ENCODE measurements at regions not wholly inside any gene's neighbourhood (a gene's known extent, or its start where the extent isn't known, plus 50 kb on each side); places are given as distances from the start of the nearest gene placed in this dataset.

GRCh38 chr6:90460051-90460450 is 126.8 kb downstream of the MAP3K7 start:
- Histone ChIP-seq H3K27ac (replicated peaks) (no peak overlapping the region), H3K4me3 (replicated peaks; ENCODE audit: insufficient read depth, low read length) (no peak overlapping the region), H3K27me3 (ENCODE audit: insufficient read depth, poor library complexity, severe bottlenecking) (no peaks in the 10 kb centered on the region)
- TF ChIP-seq GABPA (IDR thresholded peaks at IDR 0.05; ENCODE audit: low read depth) (no peak), CTCF (IDR thresholded peaks at IDR 0.05; ENCODE audit: insufficient read depth, low read length) (no peak), POLR2AphosphoS5 (IDR thresholded peaks at IDR 0.05; ENCODE audit: low read depth) (no peak), SPI1 (IDR thresholded peaks at IDR 0.05; ENCODE audit: borderline replicate concordance, low read depth) (no peak), REST (IDR thresholded peaks at IDR 0.05; ENCODE audit: insufficient replicate concordance, low read depth) (no peak)
- no peak for DNase-seq (ENCODE audit: low read depth in 1 of 2, low spot score in 1 of 2)

GRCh38 chr6:90459225-90459758 is 127.6 kb downstream of the MAP3K7 start:
- H3K4me3 ChIP-seq (replicated peaks; ENCODE audit: insufficient read depth, low read length) = no peak overlapping the region
- H3K27me3 ChIP-seq (ENCODE audit: insufficient read depth, poor library complexity, severe bottlenecking) = no peaks in the 10 kb centered on the region
- H3K27ac ChIP-seq (replicated peaks) = no peak overlapping the region
- TF ChIP-seq CTCF (IDR thresholded peaks at IDR 0.05; ENCODE audit: insufficient read depth, low read length) (no peak), POLR2AphosphoS5 (IDR thresholded peaks at IDR 0.05; ENCODE audit: low read depth) (no peak), SPI1 (IDR thresholded peaks at IDR 0.05; ENCODE audit: borderline replicate concordance, low read depth) (peak; percentile 86), REST (IDR thresholded peaks at IDR 0.05; ENCODE audit: insufficient replicate concordance, low read depth) (no peak), GABPA (IDR thresholded peaks at IDR 0.05; ENCODE audit: low read depth) (no peak)
- no peak for DNase-seq (ENCODE audit: low read depth in 1 of 2, low spot score in 1 of 2)

GRCh38 chr6:90458353-90459224 is 128.3 kb downstream of the MAP3K7 start:
- TF ChIP-seq CTCF (IDR thresholded peaks at IDR 0.05; ENCODE audit: insufficient read depth, low read length) (no peak), POLR2AphosphoS5 (IDR thresholded peaks at IDR 0.05; ENCODE audit: low read depth) (no peak), SPI1 (IDR thresholded peaks at IDR 0.05; ENCODE audit: borderline replicate concordance, low read depth) (no peak), GABPA (IDR thresholded peaks at IDR 0.05; ENCODE audit: low read depth) (no peak), REST (IDR thresholded peaks at IDR 0.05; ENCODE audit: insufficient replicate concordance, low read depth) (no peak)
- Histone ChIP-seq H3K27ac (replicated peaks) (no peak overlapping the region), H3K27me3 (ENCODE audit: insufficient read depth, poor library complexity, severe bottlenecking) (no peaks in the 10 kb centered on the region), H3K4me3 (replicated peaks; ENCODE audit: insufficient read depth, low read length) (no peak overlapping the region)
- DNase-seq (ENCODE audit: low read depth in 1 of 2, low spot score in 1 of 2) = no peak
